A673 (cell line): ENCODE measurements at regions not wholly inside any gene's neighbourhood (a gene's known extent, or its start where the extent isn't known, plus 50 kb on each side); places are given as distances from the start of the nearest gene placed in this dataset.

Experiments
- EZH2 ChIP-seq: fragments of 200-600 bp; sonication (generic); IDR thresholded peaks from 2 replicates; pipeline ENCODE4 v1.6.1; 2017; ENCODE audit warnings: borderline replicate concordance, low read depth, mild to moderate bottlenecking, mixed read lengths, antibody characterized with exemption, low read length; ENCODE audit not compliant: poor library complexity, severe bottlenecking
- TF ChIP-seq, protein P1 (sequence below): fragments of 300-800, 200-600 bp; sonication (generic); conservative IDR thresholded peaks from 2 replicates; pipeline ENCODE4 v1.5.1; 2017; ENCODE audit warnings: low read depth, mild to moderate bottlenecking, antibody characterized with exemption, low read length, moderate library complexity, mixed read lengths

DNA sequence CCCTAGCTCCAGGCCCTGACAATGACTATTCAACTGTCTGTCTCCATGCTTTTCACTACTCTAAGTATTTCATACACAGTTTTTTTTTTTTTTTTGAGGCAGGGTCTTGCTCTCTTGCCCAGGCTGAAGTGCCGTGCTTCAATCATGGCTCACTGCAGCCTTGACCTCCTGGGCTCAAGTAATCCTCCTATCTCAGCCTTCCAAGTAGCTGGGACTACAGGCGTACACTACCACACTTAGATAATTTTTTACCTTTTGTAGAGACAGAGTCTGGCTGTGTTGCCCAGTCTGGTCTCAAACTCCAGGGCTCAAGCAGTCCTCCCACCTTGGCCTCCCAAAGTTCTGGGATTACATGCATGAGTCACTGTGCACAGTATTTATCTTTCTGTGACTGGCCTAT, 815.4 kb downstream of the DACH1 start:
- TF ChIP-seq EZH2, result no peak
- TF ChIP-seq, protein P1, sequence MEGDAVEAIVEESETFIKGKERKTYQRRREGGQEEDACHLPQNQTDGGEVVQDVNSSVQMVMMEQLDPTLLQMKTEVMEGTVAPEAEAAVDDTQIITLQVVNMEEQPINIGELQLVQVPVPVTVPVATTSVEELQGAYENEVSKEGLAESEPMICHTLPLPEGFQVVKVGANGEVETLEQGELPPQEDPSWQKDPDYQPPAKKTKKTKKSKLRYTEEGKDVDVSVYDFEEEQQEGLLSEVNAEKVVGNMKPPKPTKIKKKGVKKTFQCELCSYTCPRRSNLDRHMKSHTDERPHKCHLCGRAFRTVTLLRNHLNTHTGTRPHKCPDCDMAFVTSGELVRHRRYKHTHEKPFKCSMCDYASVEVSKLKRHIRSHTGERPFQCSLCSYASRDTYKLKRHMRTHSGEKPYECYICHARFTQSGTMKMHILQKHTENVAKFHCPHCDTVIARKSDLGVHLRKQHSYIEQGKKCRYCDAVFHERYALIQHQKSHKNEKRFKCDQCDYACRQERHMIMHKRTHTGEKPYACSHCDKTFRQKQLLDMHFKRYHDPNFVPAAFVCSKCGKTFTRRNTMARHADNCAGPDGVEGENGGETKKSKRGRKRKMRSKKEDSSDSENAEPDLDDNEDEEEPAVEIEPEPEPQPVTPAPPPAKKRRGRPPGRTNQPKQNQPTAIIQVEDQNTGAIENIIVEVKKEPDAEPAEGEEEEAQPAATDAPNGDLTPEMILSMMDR, result no peak
